Vagina (tissue), 2 donors: ENCODE measurements at regions not wholly inside any gene's neighbourhood (a gene's known extent, or its start where the extent isn't known, plus 50 kb on each side); places are given as distances from the start of the nearest gene placed in this dataset.

Experiments used
- CTCF ChIP-seq, 3 experiments: fragments of 450-650 bp in 2 of 3; fragments of 200-600 bp in 1 of 3; sonication (generic) in 1 of 3; IDR thresholded peaks; one replicate each; pipeline ENCODE4 v1.5.1; 2017 to 2019; ENCODE audit warnings: antibody characterized with exemption in 3 of 3, mild to moderate bottlenecking in 2 of 3, moderate library complexity in 2 of 3
- POLR2A ChIP-seq, 2 donors: fragments of 450-650 bp; IDR thresholded peaks; one replicate each; pipeline ENCODE4 v1.6.1; 2017; ENCODE audit warnings: antibody characterized with exemption in 2 of 2, mild to moderate bottlenecking in 2 of 2, moderate library complexity in 2 of 2

- TF ChIP-seq CTCF (IDR thresholded peaks at IDR 0.05) (no peak), POLR2A (IDR thresholded peaks at IDR 0.05) (no peak)
These were observed 383.5 kb downstream of the CMPK2 start for GRCh38 chr2:6482256-6482655.
